ENCODE measurements at regions not wholly inside any gene's neighbourhood (a gene's known extent, or its start where the extent isn't known, plus 50 kb on each side); places are given as distances from the start of the nearest gene placed in this dataset.
A peak's percentile ranks its signal among the peaks of the same experiment; 100 is the strongest.

- Histone ChIP-seq H3K27me3 (replicated peaks; ENCODE audit: control insufficient read depth, insufficient read depth, low read length) (peaks cover 6% of the 10 kb centered on the region), H3K36me3 (ENCODE audit: control insufficient read depth, insufficient read depth, low read length, severe bottlenecking) (no peaks in the 10 kb centered on the region), H3K4me1 (ENCODE audit: control insufficient read depth, insufficient read depth, low read length) (no peaks in the 10 kb centered on the region), H3K9me3 (ENCODE audit: control insufficient read depth, low read length) (peaks cover 31% of the 10 kb centered on the region), H3K4me3 (ENCODE audit: low read length) (no peak overlapping the region), H3K9ac (ENCODE audit: low read length) (no peak overlapping the region)
- DNase-seq (ENCODE audit: low read depth) = no peak
Measured at GRCh38 chr1:240014051-240014450, 77.6 kb upstream of the FMN2 start.

- Histone ChIP-seq H3K4me1 (ENCODE audit: control insufficient read depth, insufficient read depth, low read length) (no peaks in the 10 kb centered on the region), H3K36me3 (ENCODE audit: control insufficient read depth, insufficient read depth, low read length, severe bottlenecking) (no peaks in the 10 kb centered on the region), H3K9ac (ENCODE audit: low read length) (no peak overlapping the region), H3K9me3 (ENCODE audit: control insufficient read depth, low read length) (peaks cover 19% of the 10 kb centered on the region), H3K27me3 (replicated peaks; ENCODE audit: control insufficient read depth, insufficient read depth, low read length) (no peaks in the 10 kb centered on the region), H3K4me3 (ENCODE audit: low read length) (no peak overlapping the region)
- DNase-seq (ENCODE audit: low read depth) = no peak
Measured at GRCh38 chr1:240018617-240019016, 73.1 kb upstream of the FMN2 start.

GRCh38 chr1:240019524-240019923 is 72.2 kb upstream of the FMN2 start:
- no peak for DNase-seq (ENCODE audit: low read depth)
- Histone ChIP-seq H3K27me3 (replicated peaks; ENCODE audit: control insufficient read depth, insufficient read depth, low read length) (no peaks in the 10 kb centered on the region), H3K4me3 (ENCODE audit: low read length) (no peak overlapping the region), H3K36me3 (ENCODE audit: control insufficient read depth, insufficient read depth, low read length, severe bottlenecking) (no peaks in the 10 kb centered on the region), H3K4me1 (ENCODE audit: control insufficient read depth, insufficient read depth, low read length) (no peaks in the 10 kb centered on the region), H3K9ac (ENCODE audit: low read length) (no peak overlapping the region), H3K9me3 (ENCODE audit: control insufficient read depth, low read length) (peaks cover 19% of the 10 kb centered on the region)

DNA sequence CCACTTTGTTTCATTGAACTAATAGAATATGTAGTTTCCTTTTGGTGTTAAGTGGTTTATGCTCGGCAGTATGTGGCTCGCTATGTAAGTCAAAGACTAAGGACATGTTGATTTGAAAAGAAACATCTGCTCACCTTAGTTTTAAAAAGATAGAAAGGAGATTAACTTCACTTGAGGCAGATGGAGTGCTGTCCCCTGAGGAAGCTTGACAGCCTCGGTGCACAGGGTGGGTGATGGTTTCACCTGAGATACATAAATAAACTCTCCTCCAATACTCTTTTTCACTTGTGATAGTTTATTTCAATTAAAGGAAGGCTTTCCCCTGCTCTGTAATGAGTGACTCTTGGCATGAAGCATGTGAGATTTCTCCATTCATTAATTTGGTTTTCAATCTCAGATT is 70.8 kb upstream of the FMN2 start:
- Histone ChIP-seq H3K36me3 (ENCODE audit: control insufficient read depth, insufficient read depth, low read length, severe bottlenecking) (no peaks in the 10 kb centered on the region), H3K4me3 (ENCODE audit: low read length) (no peak overlapping the region), H3K9me3 (ENCODE audit: control insufficient read depth, low read length) (peaks cover 19% of the 10 kb centered on the region), H3K9ac (ENCODE audit: low read length) (no peak overlapping the region), H3K27me3 (replicated peaks; ENCODE audit: control insufficient read depth, insufficient read depth, low read length) (no peaks in the 10 kb centered on the region), H3K4me1 (ENCODE audit: control insufficient read depth, insufficient read depth, low read length) (no peaks in the 10 kb centered on the region)
- no peak for DNase-seq (ENCODE audit: low read depth)

DNA sequence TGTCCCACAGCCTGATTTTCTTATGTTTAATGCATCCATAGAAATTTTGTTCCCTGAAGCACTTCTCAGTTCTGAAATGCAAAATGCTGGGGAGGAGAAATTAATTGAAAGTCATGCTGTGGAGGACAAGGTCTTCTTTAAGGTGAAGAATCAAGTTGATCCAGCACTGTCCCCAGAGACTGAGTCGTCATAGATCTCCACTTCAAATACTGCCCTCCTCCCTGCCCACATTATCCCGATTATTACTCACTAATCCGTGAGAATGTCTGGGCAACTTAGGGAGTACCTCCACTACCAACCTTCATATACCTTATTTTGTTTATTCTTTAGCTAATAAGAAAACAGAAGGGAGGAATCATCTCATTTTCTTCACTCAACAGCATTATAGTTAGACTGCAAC is 70.0 kb upstream of the FMN2 start:
- Histone ChIP-seq H3K27me3 (replicated peaks; ENCODE audit: control insufficient read depth, insufficient read depth, low read length) (no peaks in the 10 kb centered on the region), H3K36me3 (ENCODE audit: control insufficient read depth, insufficient read depth, low read length, severe bottlenecking) (no peaks in the 10 kb centered on the region), H3K9ac (ENCODE audit: low read length) (no peak overlapping the region), H3K9me3 (ENCODE audit: control insufficient read depth, low read length) (peaks cover 19% of the 10 kb centered on the region), H3K4me1 (ENCODE audit: control insufficient read depth, insufficient read depth, low read length) (no peaks in the 10 kb centered on the region), H3K4me3 (ENCODE audit: low read length) (no peak overlapping the region)
- DNase-seq (ENCODE audit: low read depth) = no peak

DNA sequence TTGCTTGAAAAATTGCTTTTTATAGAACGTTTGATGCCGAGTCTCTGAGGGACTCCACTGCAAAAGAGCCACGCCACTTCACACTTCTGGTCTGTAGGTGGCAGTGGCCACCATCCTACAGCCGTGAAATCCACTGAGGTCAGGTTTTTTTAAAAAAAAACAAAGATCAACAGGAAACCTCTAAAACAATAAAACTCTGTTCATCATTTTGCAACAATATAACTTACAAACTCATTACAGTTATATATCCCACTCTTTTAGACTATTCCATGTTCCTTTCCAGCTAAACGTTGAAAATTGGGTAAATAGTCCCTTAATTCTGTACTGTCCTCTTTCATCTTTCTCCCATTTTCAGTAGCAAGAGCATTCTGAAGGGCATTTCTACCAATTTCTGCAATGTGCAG is 64.6 kb upstream of the FMN2 start:
- no peaks in the 10 kb centered on the region for H3K9me3 ChIP-seq (ENCODE audit: control insufficient read depth, low read length)
- H3K36me3 ChIP-seq (ENCODE audit: control insufficient read depth, insufficient read depth, low read length, severe bottlenecking) = no peaks in the 10 kb centered on the region
- H3K27me3 ChIP-seq (replicated peaks; ENCODE audit: control insufficient read depth, insufficient read depth, low read length) = no peaks in the 10 kb centered on the region
- DNase-seq (ENCODE audit: low read depth) = peak; percentile 88
- no peak overlapping the region for H3K4me3 ChIP-seq (ENCODE audit: low read length)
- peak overlapping the region; percentile 19 for H3K9ac ChIP-seq (ENCODE audit: low read length)
- H3K4me1 ChIP-seq (ENCODE audit: control insufficient read depth, insufficient read depth, low read length) = peaks cover 24% of the 10 kb centered on the region

DNA sequence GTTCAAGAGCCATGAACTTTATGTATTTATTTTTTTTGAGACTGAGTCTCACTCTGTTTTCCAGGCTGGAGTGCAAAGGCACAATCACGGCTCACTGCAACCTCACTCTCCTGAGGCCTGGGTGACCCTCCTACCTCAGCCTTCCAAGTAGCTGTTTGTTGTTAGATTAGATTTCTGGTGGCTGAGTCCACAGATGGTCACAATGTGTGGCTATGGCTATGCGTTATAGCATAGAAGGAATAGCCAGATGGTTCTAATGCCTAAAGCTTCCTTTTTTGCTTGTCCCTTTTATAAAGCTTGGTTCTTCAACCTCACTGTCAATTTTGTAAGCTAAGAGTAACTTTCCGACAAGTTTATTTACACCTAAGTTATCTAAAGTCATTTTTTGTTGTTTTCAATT is 62.3 kb upstream of the FMN2 start:
- Histone ChIP-seq H3K4me1 (ENCODE audit: control insufficient read depth, insufficient read depth, low read length) (peaks cover 38% of the 10 kb centered on the region), H3K27me3 (replicated peaks; ENCODE audit: control insufficient read depth, insufficient read depth, low read length) (no peaks in the 10 kb centered on the region), H3K36me3 (ENCODE audit: control insufficient read depth, insufficient read depth, low read length, severe bottlenecking) (no peaks in the 10 kb centered on the region), H3K9me3 (ENCODE audit: control insufficient read depth, low read length) (no peaks in the 10 kb centered on the region), H3K4me3 (ENCODE audit: low read length) (no peak overlapping the region), H3K9ac (ENCODE audit: low read length) (no peak overlapping the region)
- DNase-seq (ENCODE audit: low read depth) = peak; percentile 32

GRCh38 chr1:240030236-240030635 is 61.4 kb upstream of the FMN2 start:
- Histone ChIP-seq H3K4me1 (ENCODE audit: control insufficient read depth, insufficient read depth, low read length) (peaks cover 38% of the 10 kb centered on the region), H3K9ac (ENCODE audit: low read length) (no peak overlapping the region), H3K36me3 (ENCODE audit: control insufficient read depth, insufficient read depth, low read length, severe bottlenecking) (no peaks in the 10 kb centered on the region), H3K9me3 (ENCODE audit: control insufficient read depth, low read length) (no peaks in the 10 kb centered on the region), H3K4me3 (ENCODE audit: low read length) (no peak overlapping the region), H3K27me3 (replicated peaks; ENCODE audit: control insufficient read depth, insufficient read depth, low read length) (no peaks in the 10 kb centered on the region)
- peak; percentile 33 for DNase-seq (ENCODE audit: low read depth)

DNA sequence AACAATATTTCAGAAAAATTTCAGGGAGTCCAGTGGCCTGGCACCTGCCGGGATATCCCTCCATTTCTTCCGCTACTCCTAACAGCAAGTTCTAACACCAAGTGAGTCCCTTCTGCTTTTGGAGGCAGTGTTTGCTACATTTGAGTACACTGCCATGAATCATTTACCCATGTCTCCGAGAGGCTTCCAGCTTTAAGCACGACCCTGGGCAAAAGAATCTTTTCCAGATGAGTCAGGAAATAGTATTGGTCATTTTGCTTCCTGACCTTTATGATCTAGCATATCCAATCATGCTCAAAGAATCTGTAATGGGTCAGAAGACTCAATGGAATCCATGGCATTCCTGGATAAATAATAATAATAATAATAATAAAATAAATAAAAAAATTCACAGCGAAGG is 60.7 kb upstream of the FMN2 start:
- H3K9ac ChIP-seq (ENCODE audit: low read length) = no peak overlapping the region
- peak; percentile 86 for DNase-seq (ENCODE audit: low read depth)
- no peaks in the 10 kb centered on the region for H3K27me3 ChIP-seq (replicated peaks; ENCODE audit: control insufficient read depth, insufficient read depth, low read length)
- no peak overlapping the region for H3K4me3 ChIP-seq (ENCODE audit: low read length)
- peaks cover 38% of the 10 kb centered on the region for H3K4me1 ChIP-seq (ENCODE audit: control insufficient read depth, insufficient read depth, low read length)
- no peaks in the 10 kb centered on the region for H3K36me3 ChIP-seq (ENCODE audit: control insufficient read depth, insufficient read depth, low read length, severe bottlenecking)
- no peaks in the 10 kb centered on the region for H3K9me3 ChIP-seq (ENCODE audit: control insufficient read depth, low read length)

- Histone ChIP-seq H3K4me3 (ENCODE audit: low read length) (no peak overlapping the region), H3K27me3 (replicated peaks; ENCODE audit: control insufficient read depth, insufficient read depth, low read length) (no peaks in the 10 kb centered on the region), H3K9me3 (ENCODE audit: control insufficient read depth, low read length) (no peaks in the 10 kb centered on the region), H3K4me1 (ENCODE audit: control insufficient read depth, insufficient read depth, low read length) (peaks cover 38% of the 10 kb centered on the region), H3K9ac (ENCODE audit: low read length) (peak overlapping the region; percentile 61), H3K36me3 (ENCODE audit: control insufficient read depth, insufficient read depth, low read length, severe bottlenecking) (no peaks in the 10 kb centered on the region)
- DNase-seq (ENCODE audit: low read depth) = peak; percentile 48
Measured at GRCh38 chr1:240031414-240031813, 60.3 kb upstream of the FMN2 start.

DNA sequence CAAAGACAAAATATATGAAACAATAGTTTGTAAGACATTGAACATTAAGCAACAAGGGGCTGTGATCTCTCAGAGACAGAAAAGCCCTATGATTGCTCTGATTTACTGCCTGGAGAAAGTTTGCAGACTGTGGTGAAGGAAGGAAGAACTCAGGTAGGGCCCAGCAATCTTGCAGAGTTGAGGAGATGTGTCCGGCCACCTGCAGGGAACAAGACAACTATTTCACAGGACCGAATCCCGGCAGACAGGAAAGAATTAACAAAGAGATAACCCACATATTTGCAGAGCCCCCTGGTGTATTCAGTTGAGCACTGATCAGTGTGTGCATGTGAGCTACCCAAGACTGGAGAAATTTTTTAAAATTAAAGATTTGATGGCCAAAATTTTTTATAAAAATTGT is 58.3 kb upstream of the FMN2 start:
- Histone ChIP-seq H3K4me3 (ENCODE audit: low read length) (no peak overlapping the region), H3K36me3 (ENCODE audit: control insufficient read depth, insufficient read depth, low read length, severe bottlenecking) (no peaks in the 10 kb centered on the region), H3K9ac (ENCODE audit: low read length) (no peak overlapping the region), H3K27me3 (replicated peaks; ENCODE audit: control insufficient read depth, insufficient read depth, low read length) (no peaks in the 10 kb centered on the region), H3K9me3 (ENCODE audit: control insufficient read depth, low read length) (peaks cover 2% of the 10 kb centered on the region), H3K4me1 (ENCODE audit: control insufficient read depth, insufficient read depth, low read length) (peaks cover 38% of the 10 kb centered on the region)
- DNase-seq (ENCODE audit: low read depth) = no peak

GRCh38 chr1:240036526-240036925 is 55.2 kb upstream of the FMN2 start:
- Histone ChIP-seq H3K4me1 (ENCODE audit: control insufficient read depth, insufficient read depth, low read length) (peaks cover 20% of the 10 kb centered on the region), H3K27me3 (replicated peaks; ENCODE audit: control insufficient read depth, insufficient read depth, low read length) (no peaks in the 10 kb centered on the region), H3K9ac (ENCODE audit: low read length) (no peak overlapping the region), H3K9me3 (ENCODE audit: control insufficient read depth, low read length) (peaks cover 2% of the 10 kb centered on the region), H3K36me3 (ENCODE audit: control insufficient read depth, insufficient read depth, low read length, severe bottlenecking) (no peaks in the 10 kb centered on the region), H3K4me3 (ENCODE audit: low read length) (no peak overlapping the region)
- DNase-seq (ENCODE audit: low read depth) = no peak

Measured in adipocyte (in vitro differentiated cells).